HG03108 (cell line): ENCODE measurements at regions not wholly inside any gene's neighbourhood (a gene's known extent, or its start where the extent isn't known, plus 50 kb on each side); places are given as distances from the start of the nearest gene placed in this dataset.
"Not testable (repeated sequence)": the region's sequence is repeated elsewhere in the genome, so short reads cannot be mapped to it uniquely, and the experiment has no call there.

ENCODE experiments used
- ATAC-seq: cut with Tn5 transposase; IDR thresholded peaks from one replicate; pipeline ENCODE4 v1.9.1; 2021; ENCODE audit warnings: moderate library complexity; ENCODE audit not compliant: unreplicated experiment

GRCh38 chr3:163573324-163573723, 1505.0 kb downstream of the SI start:
- no peak for ATAC-seq

GRCh38 chr3:163572856-163573255, 1505.4 kb downstream of the SI start:
- ATAC-seq = no peak

- ATAC-seq = no peak
These were observed 1514.8 kb downstream of the SI start for GRCh38 chr3:163563485-163563884.

GRCh38 chr3:163562625-163563024, 1515.7 kb downstream of the SI start:
- ATAC-seq = no peak

GRCh38 chr3:163561151-163561550, 1517.1 kb downstream of the SI start:
- no peak for ATAC-seq

- no peak for ATAC-seq
These were observed 1517.8 kb downstream of the SI start for GRCh38 chr3:163560459-163560858.

- no peak for ATAC-seq
These were observed 1521.3 kb downstream of the SI start for GRCh38 chr3:163556813-163557523.

- no peak for ATAC-seq
These were observed 1522.4 kb downstream of the SI start for GRCh38 chr3:163555918-163556317.

- no peak for ATAC-seq
These were observed 1525.7 kb downstream of the SI start for GRCh38 chr3:163552659-163552966.

- not testable (repeated sequence) for ATAC-seq
These were observed 1526.2 kb downstream of the SI start for GRCh38 chr3:163551915-163552658.

- ATAC-seq = no peak
These were observed 1530.3 kb downstream of the SI start for GRCh38 chr3:163548015-163548414.

- ATAC-seq = no peak
These were observed 1531.1 kb downstream of the SI start for GRCh38 chr3:163547014-163547685.

GRCh38 chr3:163543662-163544061, 1534.6 kb downstream of the SI start:
- no peak for ATAC-seq

- ATAC-seq = no peak
These were observed 1536.7 kb downstream of the SI start for GRCh38 chr3:163541629-163542028.

- no peak for ATAC-seq
These were observed 1539.9 kb downstream of the SI start for GRCh38 chr3:163538387-163538786.

GRCh38 chr3:163533381-163533780, 1544.9 kb downstream of the SI start:
- ATAC-seq = no peak

GRCh38 chr3:163523375-163523774, 1554.9 kb downstream of the SI start:
- ATAC-seq = no peak

- ATAC-seq = no peak
These were observed 1557.0 kb downstream of the SI start for GRCh38 chr3:163521261-163521660.

GRCh38 chr3:163518065-163518464, 1560.2 kb downstream of the SI start:
- no peak for ATAC-seq

GRCh38 chr3:163513149-163513657, 1565.1 kb downstream of the SI start:
- no peak for ATAC-seq

GRCh38 chr3:163508206-163508605, 1570.1 kb downstream of the SI start:
- no peak for ATAC-seq

GRCh38 chr3:163504974-163505373, 1573.3 kb downstream of the SI start:
- ATAC-seq = no peak
